Embryonic facial prominence (tissue), 1 donor: ENCODE measurements at regions not wholly inside any gene's neighbourhood (a gene's known extent, or its start where the extent isn't known, plus 50 kb on each side); places are given as distances from the start of the nearest gene placed in this dataset.
"Not testable (repeated sequence)": the region's sequence is repeated elsewhere in the genome, so short reads cannot be mapped to it uniquely, and the experiment has no call there.

Experiments used
- DNase-seq: peaks from one replicate; pipeline ENCODE4 v3.0.0-alpha.2; 2016; ENCODE audit errors: extremely low spot score

GRCh38 chr6:43999628-44000027, 127.6 kb downstream of the MRPL14 start:
- DNase-seq, result no peak

GRCh38 chr6:43998592-43999243, 128.5 kb downstream of the MRPL14 start:
- DNase-seq, result not testable (repeated sequence)

GRCh38 chr6:43997990-43998585, 129.2 kb downstream of the MRPL14 start:
- DNase-seq, result not testable (repeated sequence)

- DNase-seq, result no peak
Measured at GRCh38 chr6:43997345-43997677, 129.9 kb downstream of the MRPL14 start.

- no peak for DNase-seq
Measured at GRCh38 chr6:43996618-43997344, 130.5 kb downstream of the MRPL14 start.

GRCh38 chr6:43995137-43995536, 132.1 kb downstream of the MRPL14 start:
- no peak for DNase-seq

GRCh38 chr6:43993881-43994523, 133.2 kb downstream of the MRPL14 start:
- DNase-seq, result no peak

GRCh38 chr6:43992783-43993644, 134.2 kb downstream of the MRPL14 start:
- DNase-seq, result no peak

- DNase-seq, result no peak
Measured at GRCh38 chr6:43992126-43992663, 135.1 kb downstream of the MRPL14 start.

GRCh38 chr6:43990627-43991619, 136.3 kb downstream of the MRPL14 start:
- no peak for DNase-seq

- no peak for DNase-seq
Measured at GRCh38 chr6:43990275-43990626, 137.0 kb downstream of the MRPL14 start.

GRCh38 chr6:43989581-43990146, 137.6 kb downstream of the MRPL14 start:
- no peak for DNase-seq

- no peak for DNase-seq
Measured at GRCh38 chr6:43988801-43989200, 138.5 kb downstream of the MRPL14 start.

GRCh38 chr6:43987838-43988439, 139.3 kb downstream of the MRPL14 start:
- DNase-seq, result no peak

- no peak for DNase-seq
Measured at GRCh38 chr6:43986177-43986825, 141.0 kb downstream of the MRPL14 start.

GRCh38 chr6:43985329-43985728, 141.9 kb downstream of the MRPL14 start:
- DNase-seq, result no peak

- DNase-seq, result no peak
Measured at GRCh38 chr6:43984442-43985321, 142.6 kb downstream of the MRPL14 start.

GRCh38 chr6:43983632-43984031, 143.6 kb downstream of the MRPL14 start:
- DNase-seq, result no peak
